H1 (cell line): ENCODE measurements at regions not wholly inside any gene's neighbourhood (a gene's known extent, or its start where the extent isn't known, plus 50 kb on each side); places are given as distances from the start of the nearest gene placed in this dataset.

Source experiments
- CTCF ChIA-PET: fragments of 300-600 bp; sonication (Branson Sonifier 250); formaldehyde crosslinking; loops from one replicate; lab custom pipeline; 2021; ENCODE audit not compliant: partially characterized antibody; lab: Charles Lee
- POLR2A ChIA-PET: fragments of 300-600 bp; sonication (Branson Sonifier 250); formaldehyde crosslinking; loops from one replicate; lab custom pipeline; 2021; ENCODE audit warnings: inconsistent platforms; ENCODE audit not compliant: partially characterized antibody; lab: Charles Lee
- DNase-seq, 2 experiments: peaks; one replicate each; pipeline versions ENCODE4 v3.0.0 to v3.0.0-alpha.2; 2010 to 2022; ENCODE audit warnings: low spot score in 2 of 2, low read depth in 1 of 2, mixed read lengths in 1 of 2
- FAIRE-seq: peaks from 2 replicates; lab custom pipeline; 2011; peaks lifted over from hg19 to GRCh38; lab: Jason Lieb, UNC
- H2AFZ ChIP-seq: 2 replicates; pipeline ENCODE4 v1.8.1; 2012; ENCODE audit warnings: low read length, inconsistent platforms
- H2AK5ac ChIP-seq: 2 replicates; pipeline ENCODE4 v1.6.1; 2013; ENCODE audit warnings: low read depth, low read length
- H2BK120ac ChIP-seq: replicated peaks from 2 replicates; pipeline ENCODE3; 2013; ENCODE audit warnings: low read depth, low read length, inconsistent platforms
- H2BK12ac ChIP-seq: 2 replicates; pipeline ENCODE4 v1.6.1; 2013; ENCODE audit warnings: low read depth, low read length
- H2BK15ac ChIP-seq: 2 replicates; pipeline ENCODE4 v1.6.1; 2013; ENCODE audit warnings: low read length
- H2BK20ac ChIP-seq: 2 replicates; pipeline ENCODE4 v1.6.1; 2013; ENCODE audit warnings: low read length
- H2BK5ac ChIP-seq: 2 replicates; pipeline ENCODE4 v1.6.1; 2013; ENCODE audit warnings: low read depth, low read length
- H3K14ac ChIP-seq: 2 replicates; pipeline ENCODE4 v1.6.1; 2013; ENCODE audit warnings: inconsistent platforms; ENCODE audit not compliant: insufficient read length
- H3K18ac ChIP-seq: 2 replicates; pipeline ENCODE4 v1.6.1; 2013; ENCODE audit warnings: low read length; ENCODE audit errors: extremely low read depth
- H3K23ac ChIP-seq: 2 replicates; pipeline ENCODE4 v1.6.1; 2013; ENCODE audit warnings: inconsistent platforms; ENCODE audit not compliant: insufficient read length
- H3K23me2 ChIP-seq: 2 replicates; pipeline ENCODE4 v1.6.1; 2013; ENCODE audit warnings: low read depth, low read length
- H3K27ac ChIP-seq: 2 replicates; pipeline ENCODE4 v1.6.1; 2011; ENCODE audit warnings: low read depth, low read length, inconsistent platforms
- H3K27me3 ChIP-seq, 4 experiments: replicated peaks in 1 of 4; 1 replicate in 1 of 4; 2 replicates in 3 of 4; pipeline versions ENCODE4 v1.6.1 to v1.8.1; 2011 to 2013; ENCODE audit warnings: low read length in 3 of 4, mild to moderate bottlenecking in 3 of 4, inconsistent platforms in 2 of 4, mixed read lengths in 2 of 4, moderate library complexity in 1 of 4; ENCODE audit not compliant: control insufficient read depth in 3 of 4, insufficient read depth in 3 of 4; ENCODE audit errors: extremely low read depth in 1 of 4
- H3K36me3 ChIP-seq, 4 experiments: 2 replicates each; pipeline versions ENCODE4 v1.6.1 to v1.8.1; 2011 to 2013; ENCODE audit warnings: mild to moderate bottlenecking in 4 of 4, low read length in 3 of 4, moderate library complexity in 2 of 4, control low read depth in 1 of 4, inconsistent platforms in 1 of 4; ENCODE audit not compliant: insufficient read depth in 4 of 4, control insufficient read depth in 2 of 4
- H3K4ac ChIP-seq: replicated peaks from 2 replicates; pipeline ENCODE3; 2013; ENCODE audit warnings: low read length, low read depth, mixed read lengths, inconsistent platforms; ENCODE audit not compliant: insufficient read length
- H3K4me1 ChIP-seq, 4 experiments: replicated peaks in 1 of 4; 1 replicate in 1 of 4; 2 replicates in 3 of 4; pipeline versions ENCODE4 v1.6.1 to v1.8.1; 2011 to 2013; ENCODE audit warnings: low read length in 3 of 4, inconsistent platforms in 2 of 4, mixed read lengths in 1 of 4; ENCODE audit not compliant: insufficient read depth in 4 of 4, control insufficient read depth in 3 of 4
- H3K4me2 ChIP-seq, 2 experiments: 2 replicates each; pipeline versions ENCODE4 v1.6.1 to v1.8.1; 2011 to 2013; ENCODE audit warnings: low read depth in 2 of 2, low read length in 2 of 2, control low read depth in 1 of 2, inconsistent platforms in 1 of 2, mild to moderate bottlenecking in 1 of 2; ENCODE audit not compliant: insufficient read depth in 1 of 2
- H3K4me3 ChIP-seq, 4 experiments: fragments of 200-600, 300-600 bp in 1 of 4; sonication (generic), shearing (Covaris generic), sonication (Bioruptor Twin) in 1 of 4; 2 replicates each; pipeline versions ENCODE4 v1.5.1 to v1.8.1; 2011 to 2016; ENCODE audit warnings: low read length in 4 of 4, low read depth in 3 of 4, control low read depth in 2 of 4, inconsistent platforms in 2 of 4, mild to moderate bottlenecking in 2 of 4, mixed read lengths in 1 of 4, moderate library complexity in 1 of 4; ENCODE audit not compliant: insufficient read depth in 2 of 4; ENCODE audit errors: extremely low read depth in 1 of 4
- H3K56ac ChIP-seq: replicated peaks from 2 replicates; pipeline ENCODE3; 2013; ENCODE audit warnings: low read depth, mild to moderate bottlenecking, mixed read lengths, low read length, inconsistent platforms; ENCODE audit not compliant: insufficient read length
- H3K79me1 ChIP-seq: 2 replicates; pipeline ENCODE4 v1.6.1; 2013; ENCODE audit warnings: low read depth, low read length, control low read depth
- H3K79me2 ChIP-seq, 2 experiments: 2 replicates each; pipeline versions ENCODE4 v1.6.1 to v1.8.1; 2012 to 2013; ENCODE audit warnings: low read length in 2 of 2, mild to moderate bottlenecking in 2 of 2, inconsistent platforms in 1 of 2; ENCODE audit not compliant: insufficient read depth in 2 of 2, control insufficient read depth in 1 of 2
- H3K9ac ChIP-seq, 4 experiments: replicated peaks in 1 of 4; 1 replicate in 1 of 4; 2 replicates in 3 of 4; pipeline versions ENCODE4 v1.6.1 to v1.8.1; 2011 to 2013; ENCODE audit warnings: low read depth in 3 of 4, low read length in 3 of 4, control low read depth in 2 of 4, mild to moderate bottlenecking in 2 of 4, moderate library complexity in 2 of 4, inconsistent platforms in 1 of 4; ENCODE audit errors: extremely low read depth in 1 of 4
- H3K9me3 ChIP-seq, 2 experiments: 2 replicates each; pipeline versions ENCODE4 v1.6.1 to v1.8.1; 2012 to 2013; ENCODE audit warnings: mild to moderate bottlenecking in 2 of 2, moderate library complexity in 2 of 2, control low read depth in 1 of 2, inconsistent platforms in 1 of 2, low read depth in 1 of 2, low read length in 1 of 2, mixed read lengths in 1 of 2; ENCODE audit not compliant: insufficient read depth in 2 of 2
- H4K20me1 ChIP-seq, 2 experiments: replicated peaks in 1 of 2; 2 replicates each; pipeline versions ENCODE3 to v1.8.1; 2011 to 2013; ENCODE audit warnings: inconsistent platforms in 2 of 2, low read length in 2 of 2, mild to moderate bottlenecking in 1 of 2; ENCODE audit not compliant: insufficient read depth in 2 of 2, control insufficient read depth in 1 of 2
- H4K5ac ChIP-seq: 2 replicates; pipeline ENCODE4 v1.6.1; 2013; ENCODE audit warnings: low read length, low read depth, mixed read lengths, inconsistent platforms; ENCODE audit not compliant: insufficient read length
- H4K8ac ChIP-seq: 2 replicates; pipeline ENCODE4 v1.8.0; 2013; ENCODE audit warnings: mild to moderate bottlenecking, moderate library complexity, low read length, inconsistent platforms; ENCODE audit not compliant: insufficient read depth; ENCODE audit errors: extremely low read depth
- H4K91ac ChIP-seq: replicated peaks from 2 replicates; pipeline ENCODE3; 2013; ENCODE audit warnings: low read length, mixed read lengths, inconsistent platforms; ENCODE audit not compliant: insufficient read length
- EZH2 ChIP-seq: fragments of 200-600 bp; sonication (generic); IDR thresholded peaks from 2 replicates; pipeline ENCODE4 v1.7.1; 2012; ENCODE audit warnings: low read depth, mild to moderate bottlenecking, moderate library complexity, low read length, inconsistent platforms; ENCODE audit not compliant: severe bottlenecking
- HDAC6 ChIP-seq: IDR thresholded peaks from one replicate; pipeline ENCODE4 v1.7.1; 2012; ENCODE audit warnings: low read depth, mild to moderate bottlenecking, inconsistent platforms, low read length, moderate library complexity
- POLR2A ChIP-seq, 2 experiments: IDR thresholded peaks; 1 replicate in 1 of 2; 2 replicates in 1 of 2; pipeline ENCODE4 v1.6.1; 2011; ENCODE audit warnings: low read depth in 2 of 2, low read length in 2 of 2, mild to moderate bottlenecking in 2 of 2; ENCODE audit errors: control extremely low read depth in 1 of 2
- ZNF274 ChIP-seq: IDR thresholded peaks from 2 replicates; pipeline ENCODE4 v1.7.0; 2012; ENCODE audit warnings: low read length, borderline replicate concordance; ENCODE audit errors: extremely low read depth
- WGBS, 2 experiments: shearing (Covaris generic) in 1 of 2; methylation state at CpG; one replicate each; pipeline versions ENCODE4 v1.1.6 to v1.1.7; 2013 to 2015; ENCODE audit warnings: low lambda C conversion rate in 2 of 2, mixed read lengths in 2 of 2, inconsistent platforms in 1 of 2, low coverage in 1 of 2, missing lambda C conversion rate in 1 of 2; ENCODE audit not compliant: insufficient replicate concordance in 2 of 2, insufficient coverage in 1 of 2, insufficient read length in 1 of 2; ENCODE audit errors: extremely low coverage in 1 of 2, missing lambda C conversion rate in 1 of 2; 5-methylcytosine and 5-hydroxymethylcytosine counted together

DNA sequence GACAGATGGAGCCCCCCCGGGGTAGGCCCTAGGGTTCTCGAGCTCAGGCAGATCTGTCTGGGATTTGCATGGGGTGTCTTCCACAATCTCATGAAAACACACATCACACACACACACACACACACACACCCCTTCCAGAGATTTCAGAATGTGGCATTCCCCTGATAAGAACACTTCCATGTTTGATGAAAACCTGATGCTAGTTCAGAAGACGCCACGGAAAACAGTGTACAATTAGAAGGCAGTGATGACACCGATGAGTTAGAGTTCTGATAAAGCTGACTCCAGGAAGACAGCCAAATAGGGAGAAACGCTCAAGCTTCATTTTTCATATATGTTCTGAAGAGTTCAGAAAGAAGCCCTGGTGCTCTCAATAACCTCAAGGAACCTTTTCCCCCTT, 438.7 kb upstream of the JARID2 start:
- Histone ChIP-seq H3K18ac (no peak overlapping the region), H4K91ac (no peak overlapping the region), H2AK5ac (no peak overlapping the region), H2BK12ac (no peak overlapping the region), H3K27ac (no peak overlapping the region), H2BK120ac (no peak overlapping the region), H3K36me3 (no peaks in the 10 kb centered on the region; a peak in 1 of 8 replicates), H3K9ac (no peak overlapping the region), H2AFZ (no peak overlapping the region), H3K23me2 (no peaks in the 10 kb centered on the region; the same call in 1 of the 2 replicates), H4K5ac (no peak overlapping the region), H4K8ac (no peak overlapping the region), H2BK5ac (no peak overlapping the region), H3K14ac (no peak overlapping the region), H2BK20ac (no peak overlapping the region), H3K56ac (no peak overlapping the region), H3K9me3 (peaks cover 14% of the 10 kb centered on the region in 2 experiments), H3K4me2 (no peak overlapping the region), H4K20me1 (no peaks in the 10 kb centered on the region), H3K4me1 (peaks cover 0 to 3% (median 0%) of the 10 kb centered on the region in 4 experiments; a peak in 1 of 7 replicates), H3K4me3 (no peak overlapping the region), H3K23ac (no peak overlapping the region), H3K79me1 (no peaks in the 10 kb centered on the region), H3K79me2 (no peaks in the 10 kb centered on the region), H2BK15ac (no peak overlapping the region), H3K27me3 (peaks cover 0 to 5% (median 3%) of the 10 kb centered on the region in 4 experiments; a peak in 3 of 7 replicates), H3K4ac (no peak overlapping the region)
- TF ChIP-seq EZH2 = no peak
- TF ChIP-seq ZNF274 = no peak
- TF ChIP-seq POLR2A (IDR thresholded peaks at IDR 0.05; ENCODE audit: control extremely low read depth in 1 of 2, low read depth in 2 of 2, low read length in 2 of 2) = no peak
- TF ChIP-seq HDAC6 = no peak
- DNase-seq (no peak), FAIRE-seq (no peak)
- WGBS, 2 experiments = 91% methylated on average over 6 of the region's 6 CpGs; no CpG with 5 or more reads in 1 of the 2 experiments
- ChIA-PET CTCF (interaction anchor here (0.6 to 1.3 kb wide), 3 partner anchors 9 to 67 kb away, joined by 3 to 4 read pairs (median 4); no protein-coding TSS in a partner anchor), POLR2A (no interaction called here)
